ENCODE measurements at regions not wholly inside any gene's neighbourhood (a gene's known extent, or its start where the extent isn't known, plus 50 kb on each side); places are given as distances from the start of the nearest gene placed in this dataset.

DNA sequence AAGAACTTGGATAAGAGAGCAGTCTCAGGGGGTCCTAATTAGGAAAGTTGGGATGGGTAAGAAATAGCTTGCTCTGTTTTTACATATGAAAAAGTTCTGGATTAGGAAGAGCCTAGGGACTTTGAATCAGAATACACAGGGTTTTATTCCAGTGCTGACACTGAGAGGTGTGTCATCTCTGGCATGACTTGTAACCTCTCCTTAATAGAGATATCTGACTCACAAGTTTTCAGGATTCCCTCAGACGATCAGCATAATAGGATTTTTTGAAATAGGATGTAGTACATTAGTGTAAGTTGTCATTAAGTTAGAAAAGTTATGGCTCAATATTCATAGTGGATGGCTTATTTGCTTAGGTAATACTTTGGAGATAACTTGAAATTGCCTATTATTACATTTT, 555.2 kb upstream of the MIR17HG start:
- no peaks in the 10 kb centered on the region for H3K36me3 ChIP-seq
- H3K27ac ChIP-seq, result no peak overlapping the region
- H3K4me1 ChIP-seq, result no peaks in the 10 kb centered on the region
- intact Hi-C loops (cut with DNase I), result loop anchor here in 1 of 10 donors (10.0 kb wide), 1 partner anchor 78 kb away; no protein-coding TSS in a partner anchor
- ATAC-seq (no peak), DNase-seq (no peak)
- TF ChIP-seq, protein P1, sequence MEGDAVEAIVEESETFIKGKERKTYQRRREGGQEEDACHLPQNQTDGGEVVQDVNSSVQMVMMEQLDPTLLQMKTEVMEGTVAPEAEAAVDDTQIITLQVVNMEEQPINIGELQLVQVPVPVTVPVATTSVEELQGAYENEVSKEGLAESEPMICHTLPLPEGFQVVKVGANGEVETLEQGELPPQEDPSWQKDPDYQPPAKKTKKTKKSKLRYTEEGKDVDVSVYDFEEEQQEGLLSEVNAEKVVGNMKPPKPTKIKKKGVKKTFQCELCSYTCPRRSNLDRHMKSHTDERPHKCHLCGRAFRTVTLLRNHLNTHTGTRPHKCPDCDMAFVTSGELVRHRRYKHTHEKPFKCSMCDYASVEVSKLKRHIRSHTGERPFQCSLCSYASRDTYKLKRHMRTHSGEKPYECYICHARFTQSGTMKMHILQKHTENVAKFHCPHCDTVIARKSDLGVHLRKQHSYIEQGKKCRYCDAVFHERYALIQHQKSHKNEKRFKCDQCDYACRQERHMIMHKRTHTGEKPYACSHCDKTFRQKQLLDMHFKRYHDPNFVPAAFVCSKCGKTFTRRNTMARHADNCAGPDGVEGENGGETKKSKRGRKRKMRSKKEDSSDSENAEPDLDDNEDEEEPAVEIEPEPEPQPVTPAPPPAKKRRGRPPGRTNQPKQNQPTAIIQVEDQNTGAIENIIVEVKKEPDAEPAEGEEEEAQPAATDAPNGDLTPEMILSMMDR (IDR thresholded peaks at IDR 0.05), result no peak
- H3K9me3 ChIP-seq, result no peaks in the 10 kb centered on the region
- WGBS, 2 donors, result 51 to 66% methylated on average over 1 of the region's 1 CpG
- H3K4me3 ChIP-seq, result no peak overlapping the region
- H3K27me3 ChIP-seq, result no peaks in the 10 kb centered on the region

DNA sequence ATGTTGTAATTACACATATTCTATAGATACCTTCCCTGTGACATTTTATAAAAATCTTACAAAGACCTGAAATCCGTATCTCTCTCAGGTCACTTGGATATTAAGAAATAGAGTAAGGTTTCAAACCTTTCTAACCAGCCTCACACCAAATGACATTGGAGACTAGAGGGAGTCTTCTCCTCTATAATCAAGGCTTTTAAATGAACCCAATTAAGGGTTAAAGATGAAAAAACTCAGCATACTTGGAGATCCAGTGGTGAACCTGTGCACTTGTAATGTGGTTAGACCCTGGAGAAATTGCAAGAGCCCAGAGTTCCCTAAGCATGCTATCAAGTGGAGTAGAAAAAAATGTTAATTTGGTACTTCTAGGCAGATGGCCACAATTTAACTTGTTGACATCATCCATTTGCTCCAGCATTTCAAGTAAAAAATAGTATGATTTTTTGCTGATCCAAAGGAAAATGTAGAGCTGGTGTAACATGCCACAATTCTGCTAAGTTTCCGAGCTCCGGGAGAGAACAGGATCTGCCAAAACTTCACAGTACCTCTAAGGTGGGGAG, 554.1 kb upstream of the MIR17HG start:
- Histone ChIP-seq H3K27ac (no peak overlapping the region), H3K4me3 (no peak overlapping the region), H3K36me3 (no peaks in the 10 kb centered on the region), H3K27me3 (no peaks in the 10 kb centered on the region), H3K9me3 (no peaks in the 10 kb centered on the region), H3K4me1 (no peaks in the 10 kb centered on the region)
- DNase-seq (no peak), ATAC-seq (no peak)
- WGBS, 2 donors, result 70 to 77% methylated on average over 3 of the region's 3 CpGs
- intact Hi-C loops (cut with DNase I), result loop anchor here in 1 of 10 donors (10.0 kb wide), 1 partner anchor 79 kb away; no protein-coding TSS in a partner anchor
- TF ChIP-seq, protein P1 (IDR thresholded peaks at IDR 0.05), result no peak

DNA sequence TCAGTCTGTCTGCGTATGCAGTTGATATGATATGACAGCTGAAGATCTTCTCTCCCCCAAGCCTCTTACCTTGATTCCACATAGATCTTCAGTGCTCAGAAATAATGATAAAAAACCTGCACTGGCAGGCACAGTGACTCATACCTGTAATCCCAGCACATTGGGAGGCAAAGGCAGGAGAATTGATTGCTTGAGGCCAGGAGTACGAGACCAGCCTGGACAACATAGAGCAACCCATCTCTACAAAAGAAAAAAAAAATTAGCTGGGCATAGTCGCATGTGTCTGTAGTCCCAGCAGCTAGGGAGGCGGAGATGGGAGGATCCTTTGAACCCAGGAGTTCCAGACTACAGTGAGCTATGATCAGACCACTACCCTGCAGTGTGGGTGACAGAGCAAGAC, 551.0 kb upstream of the MIR17HG start:
- no peak for ATAC-seq
- DNase-seq, result no peak
- Histone ChIP-seq H3K27ac (no peak overlapping the region), H3K4me3 (no peak overlapping the region), H3K36me3 (no peaks in the 10 kb centered on the region), H3K4me1 (peaks cover 0 to 16% (median 0%) of the 10 kb centered on the region in 9 donors), H3K27me3 (no peaks in the 10 kb centered on the region), H3K9me3 (no peaks in the 10 kb centered on the region)
- WGBS, 2 donors, result 77 to 85% methylated on average over 4 of the region's 4 CpGs
- TF ChIP-seq, protein P1 (IDR thresholded peaks at IDR 0.05), result no peak
- intact Hi-C loops (cut with DNase I), result loop anchor here in 1 of 10 donors (10.0 kb wide), 1 partner anchor 82 kb away; no protein-coding TSS in a partner anchor

DNA sequence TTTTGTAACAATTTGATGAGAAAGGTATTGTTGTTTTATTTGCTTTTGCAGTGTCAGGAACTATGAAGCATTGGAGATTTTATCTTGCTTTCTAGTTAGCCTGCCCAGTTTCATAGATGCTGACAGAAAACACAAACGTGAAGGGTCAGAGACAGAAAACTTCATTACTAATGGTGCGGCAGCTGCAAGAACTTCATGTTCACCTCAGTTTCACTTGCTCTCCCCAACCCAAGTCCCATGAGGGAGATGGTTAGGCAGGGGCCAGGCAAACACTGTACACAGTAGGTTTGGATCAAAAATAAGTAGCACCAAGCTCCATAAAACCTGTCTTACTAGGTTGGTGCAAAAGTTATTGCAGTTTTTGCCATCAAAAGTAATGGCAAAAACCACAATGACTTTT, 550.2 kb upstream of the MIR17HG start:
- WGBS, 2 donors, result 81 to 94% methylated on average over 2 of the region's 2 CpGs
- no peak overlapping the region for H3K4me3 ChIP-seq
- DNase-seq (no peak), ATAC-seq (no peak)
- H3K4me1 ChIP-seq, result peaks cover 0 to 16% (median 0%) of the 10 kb centered on the region in 9 donors
- intact Hi-C loops (cut with DNase I), result loop anchor here in 1 of 10 donors (10.0 kb wide), 1 partner anchor 83 kb away; no protein-coding TSS in a partner anchor
- TF ChIP-seq, protein P1 (IDR thresholded peaks at IDR 0.05), result no peak
- H3K36me3 ChIP-seq, result no peaks in the 10 kb centered on the region
- no peaks in the 10 kb centered on the region for H3K9me3 ChIP-seq
- no peak overlapping the region for H3K27ac ChIP-seq
- no peaks in the 10 kb centered on the region for H3K27me3 ChIP-seq

All from heart right ventricle (tissue), 16 donors.